ENCODE measurements at regions not wholly inside any gene's neighbourhood (a gene's known extent, or its start where the extent isn't known, plus 50 kb on each side); places are given as distances from the start of the nearest gene placed in this dataset.

- 90% methylated on average over 3 of the region's 3 CpGs; no CpG with 5 or more reads in 1 of the 2 experiments for WGBS, 2 experiments (ENCODE audit: extremely low coverage in 1 of 2, insufficient coverage in 1 of 2, insufficient read length in 1 of 2, insufficient replicate concordance in 2 of 2, low coverage in 1 of 2, low lambda C conversion rate in 2 of 2, missing lambda C conversion rate in 1 of 2)
- no peak for DNase-seq (ENCODE audit: low read depth in 1 of 2, low spot score in 2 of 2)
- CTCF ChIA-PET (ENCODE audit: partially characterized antibody) = interaction anchor here (1.2 kb wide), 1 partner anchor 37 kb away, joined by 3 read pairs; no protein-coding TSS in a partner anchor
- Histone ChIP-seq H3K9me3 (ENCODE audit: insufficient read depth in 2 of 2, low read depth in 1 of 2, low read length in 1 of 2) (no peaks in the 10 kb centered on the region), H3K18ac (ENCODE audit: extremely low read depth, low read length) (no peak overlapping the region), H3K79me2 (ENCODE audit: control insufficient read depth in 1 of 2, insufficient read depth in 2 of 2, low read length in 2 of 2) (no peaks in the 10 kb centered on the region), H3K23me2 (ENCODE audit: low read depth, low read length) (no peaks in the 10 kb centered on the region), H2BK12ac (ENCODE audit: low read depth, low read length) (no peak overlapping the region), H3K14ac (ENCODE audit: insufficient read length) (no peak overlapping the region), H4K20me1 (replicated peaks in 1 of 2; ENCODE audit: control insufficient read depth in 1 of 2, insufficient read depth in 2 of 2, low read length in 2 of 2) (no peaks in the 10 kb centered on the region), H3K56ac (replicated peaks; ENCODE audit: insufficient read length, low read depth, low read length) (no peak overlapping the region), H3K27me3 (replicated peaks in 1 of 4; ENCODE audit: control insufficient read depth in 3 of 4, extremely low read depth in 1 of 4, insufficient read depth in 3 of 4, low read length in 3 of 4) (no peaks in the 10 kb centered on the region), H3K9ac (replicated peaks in 1 of 4; ENCODE audit: extremely low read depth in 1 of 4, low read depth in 3 of 4, low read length in 3 of 4) (no peak overlapping the region), H3K4me1 (replicated peaks in 1 of 4; ENCODE audit: control insufficient read depth in 3 of 4, insufficient read depth in 4 of 4, low read length in 3 of 4) (no peaks in the 10 kb centered on the region), H3K4ac (replicated peaks; ENCODE audit: insufficient read length, low read depth, low read length) (no peak overlapping the region), H4K91ac (replicated peaks; ENCODE audit: insufficient read length, low read length) (no peak overlapping the region), H2BK5ac (ENCODE audit: low read depth, low read length) (no peak overlapping the region), H2BK15ac (ENCODE audit: low read length) (no peak overlapping the region), H3K4me3 (ENCODE audit: extremely low read depth in 1 of 4, insufficient read depth in 2 of 4, low read depth in 3 of 4, low read length in 4 of 4) (no peak overlapping the region), H2AFZ (ENCODE audit: low read length) (no peak overlapping the region), H2BK20ac (ENCODE audit: low read length) (no peak overlapping the region), H3K79me1 (ENCODE audit: low read depth, low read length) (no peaks in the 10 kb centered on the region), H2AK5ac (ENCODE audit: low read depth, low read length) (no peak overlapping the region), H4K8ac (ENCODE audit: extremely low read depth, insufficient read depth, low read length) (no peak overlapping the region), H3K23ac (ENCODE audit: insufficient read length) (no peak overlapping the region), H3K4me2 (ENCODE audit: insufficient read depth in 1 of 2, low read depth in 2 of 2, low read length in 2 of 2) (no peak overlapping the region), H3K36me3 (ENCODE audit: control insufficient read depth in 2 of 4, insufficient read depth in 4 of 4, low read length in 3 of 4) (no peaks in the 10 kb centered on the region), H3K27ac (ENCODE audit: low read depth, low read length) (no peak overlapping the region), H2BK120ac (replicated peaks; ENCODE audit: low read depth, low read length) (no peak overlapping the region), H4K5ac (ENCODE audit: insufficient read length, low read depth, low read length) (no peak overlapping the region)
- POLR2A ChIA-PET (ENCODE audit: partially characterized antibody) = no interaction called here
- TF ChIP-seq YY1 (IDR thresholded peaks at IDR 0.05; ENCODE audit: low read depth, low read length) = no peak
- FAIRE-seq = no peak
Measured at GRCh38 chr11:95668131-95668530, 121.5 kb downstream of the FAM76B start.
